ENCODE measurements at regions not wholly inside any gene's neighbourhood (a gene's known extent, or its start where the extent isn't known, plus 50 kb on each side); places are given as distances from the start of the nearest gene placed in this dataset.

GRCh38 chr4:26131711-26132110 lies 189.1 kb upstream of the RBPJ start:
- no peaks in the 10 kb centered on the region for H3K27me3 Mint-ChIP-seq (ENCODE audit: low read depth)
- CTCF ChIA-PET = interaction anchor here (0.7 kb wide), 1 partner anchor 11 kb away, joined by 3 read pairs; no protein-coding TSS in a partner anchor
- no peak overlapping the region for H3K4me3 Mint-ChIP-seq
- H3K9me3 Mint-ChIP-seq (ENCODE audit: insufficient read depth) = peaks cover 22% of the 10 kb centered on the region
- H3K4me1 Mint-ChIP-seq (ENCODE audit: low read depth) = peaks cover 43% of the 10 kb centered on the region
- H3K27ac Mint-ChIP-seq = peak overlapping the region; percentile 23
- H3K36me3 Mint-ChIP-seq (ENCODE audit: low read depth) = peaks cover 23% of the 10 kb centered on the region
- DNase-seq (peak; percentile 41), ATAC-seq (peak; percentile 66)
- POLR2A ChIA-PET = interaction anchor here (1.0 kb wide), 1 partner anchor 65 kb away, joined by 3 read pairs; no protein-coding TSS in a partner anchor

- ATAC-seq (no peak), DNase-seq (no peak)
- ChIA-PET CTCF (interaction anchor here (0.6 to 1.9 kb wide), 3 partner anchors 41 to 192 kb away, joined by 3 to 6 read pairs (median 3); no protein-coding TSS in a partner anchor), POLR2A (no interaction called here)
- Mint-ChIP-seq H3K4me1 (ENCODE audit: low read depth) (peaks cover 43% of the 10 kb centered on the region), H3K27ac (peak overlapping the region; percentile 10), H3K4me3 (no peak overlapping the region), H3K9me3 (ENCODE audit: insufficient read depth) (peaks cover 19% of the 10 kb centered on the region), H3K27me3 (ENCODE audit: low read depth) (no peaks in the 10 kb centered on the region), H3K36me3 (ENCODE audit: low read depth) (peaks cover 19% of the 10 kb centered on the region)
Measured at GRCh38 chr4:26132858-26133257, 188.0 kb upstream of the RBPJ start.

GRCh38 chr4:26133840-26134239 lies 187.0 kb upstream of the RBPJ start:
- ATAC-seq (no peak), DNase-seq (no peak)
- ChIA-PET POLR2A (no interaction called here), CTCF (interaction anchor here (1.9 kb wide), 1 partner anchor 40 kb away, joined by 6 read pairs; no protein-coding TSS in a partner anchor)
- H3K27ac Mint-ChIP-seq = no peak overlapping the region
- peaks cover 16% of the 10 kb centered on the region for H3K36me3 Mint-ChIP-seq (ENCODE audit: low read depth)
- H3K4me3 Mint-ChIP-seq = no peak overlapping the region
- H3K27me3 Mint-ChIP-seq (ENCODE audit: low read depth) = no peaks in the 10 kb centered on the region
- peaks cover 14% of the 10 kb centered on the region for H3K9me3 Mint-ChIP-seq (ENCODE audit: insufficient read depth)
- H3K4me1 Mint-ChIP-seq (ENCODE audit: low read depth) = peaks cover 43% of the 10 kb centered on the region

GRCh38 chr4:26135331-26135730 lies 185.5 kb upstream of the RBPJ start:
- no peaks in the 10 kb centered on the region for H3K27me3 Mint-ChIP-seq (ENCODE audit: low read depth)
- H3K4me1 Mint-ChIP-seq (ENCODE audit: low read depth) = peaks cover 42% of the 10 kb centered on the region
- H3K9me3 Mint-ChIP-seq (ENCODE audit: insufficient read depth) = peaks cover 9% of the 10 kb centered on the region
- H3K36me3 Mint-ChIP-seq (ENCODE audit: low read depth) = peaks cover 13% of the 10 kb centered on the region
- no peak overlapping the region for H3K4me3 Mint-ChIP-seq
- ATAC-seq (no peak), DNase-seq (no peak)
- CTCF ChIA-PET = interaction anchor here (1.0 to 1.3 kb wide), 3 partner anchors 20 to 74 kb away, joined by 3 read pairs; no protein-coding TSS in a partner anchor
- POLR2A ChIA-PET = no interaction called here
- no peak overlapping the region for H3K27ac Mint-ChIP-seq

- Mint-ChIP-seq H3K27ac (no peak overlapping the region), H3K9me3 (ENCODE audit: insufficient read depth) (peaks cover 9% of the 10 kb centered on the region), H3K4me3 (no peak overlapping the region), H3K36me3 (ENCODE audit: low read depth) (peaks cover 7% of the 10 kb centered on the region), H3K4me1 (ENCODE audit: low read depth) (peaks cover 29% of the 10 kb centered on the region), H3K27me3 (ENCODE audit: low read depth) (no peaks in the 10 kb centered on the region)
- ChIA-PET POLR2A (no interaction called here), CTCF (no interaction called here)
- ATAC-seq = no peak
- DNase-seq = no peak
Measured at GRCh38 chr4:26136615-26137014, 184.2 kb upstream of the RBPJ start.

GRCh38 chr4:26137288-26137687 lies 183.5 kb upstream of the RBPJ start:
- H3K27ac Mint-ChIP-seq = no peak overlapping the region
- peaks cover 9% of the 10 kb centered on the region for H3K9me3 Mint-ChIP-seq (ENCODE audit: insufficient read depth)
- DNase-seq (no peak), ATAC-seq (no peak)
- no peak overlapping the region for H3K4me3 Mint-ChIP-seq
- peaks cover 23% of the 10 kb centered on the region for H3K4me1 Mint-ChIP-seq (ENCODE audit: low read depth)
- no peaks in the 10 kb centered on the region for H3K27me3 Mint-ChIP-seq (ENCODE audit: low read depth)
- ChIA-PET CTCF (no interaction called here), POLR2A (no interaction called here)
- H3K36me3 Mint-ChIP-seq (ENCODE audit: low read depth) = peaks cover 5% of the 10 kb centered on the region

GRCh38 chr4:26139310-26139924 lies 181.4 kb upstream of the RBPJ start:
- Mint-ChIP-seq H3K9me3 (ENCODE audit: insufficient read depth) (peaks cover 2% of the 10 kb centered on the region), H3K4me3 (no peak overlapping the region), H3K4me1 (ENCODE audit: low read depth) (peaks cover 4% of the 10 kb centered on the region), H3K27ac (no peak overlapping the region), H3K27me3 (ENCODE audit: low read depth) (no peaks in the 10 kb centered on the region), H3K36me3 (ENCODE audit: low read depth) (peaks cover 3% of the 10 kb centered on the region)
- ChIA-PET CTCF (no interaction called here), POLR2A (no interaction called here)
- ATAC-seq (no peak), DNase-seq (no peak)

- DNase-seq (no peak), ATAC-seq (no peak)
- no peaks in the 10 kb centered on the region for H3K36me3 Mint-ChIP-seq (ENCODE audit: low read depth)
- H3K9me3 Mint-ChIP-seq (ENCODE audit: insufficient read depth) = no peaks in the 10 kb centered on the region
- peaks cover 13% of the 10 kb centered on the region for H3K4me1 Mint-ChIP-seq (ENCODE audit: low read depth)
- no peak overlapping the region for H3K27ac Mint-ChIP-seq
- H3K4me3 Mint-ChIP-seq = no peak overlapping the region
- H3K27me3 Mint-ChIP-seq (ENCODE audit: low read depth) = peaks cover 2% of the 10 kb centered on the region
- CTCF ChIA-PET = no interaction called here
- POLR2A ChIA-PET = interaction anchor here (0.6 kb wide), 1 partner anchor 976 kb away, joined by 4 read pairs; no protein-coding TSS in a partner anchor
Measured at GRCh38 chr4:26140150-26140898, 180.5 kb upstream of the RBPJ start.

GRCh38 chr4:26141051-26141721 lies 179.6 kb upstream of the RBPJ start:
- Mint-ChIP-seq H3K27me3 (ENCODE audit: low read depth) (peaks cover 2% of the 10 kb centered on the region), H3K9me3 (ENCODE audit: insufficient read depth) (no peaks in the 10 kb centered on the region), H3K27ac (no peak overlapping the region), H3K4me3 (no peak overlapping the region), H3K4me1 (ENCODE audit: low read depth) (peaks cover 14% of the 10 kb centered on the region), H3K36me3 (ENCODE audit: low read depth) (no peaks in the 10 kb centered on the region)
- no peak for ATAC-seq
- ChIA-PET CTCF (no interaction called here), POLR2A (interaction anchor here (0.6 kb wide), 1 partner anchor 977 kb away, joined by 4 read pairs; no protein-coding TSS in a partner anchor)
- DNase-seq = no peak

GRCh38 chr4:26141911-26142638 lies 178.7 kb upstream of the RBPJ start:
- no peaks in the 10 kb centered on the region for H3K9me3 Mint-ChIP-seq (ENCODE audit: insufficient read depth)
- H3K27ac Mint-ChIP-seq = no peak overlapping the region
- ChIA-PET POLR2A (no interaction called here), CTCF (interaction anchor here (1.0 to 1.9 kb wide), 3 partner anchors 10 to 181 kb away, joined by 3 read pairs; no protein-coding TSS in a partner anchor)
- peaks cover 6% of the 10 kb centered on the region for H3K27me3 Mint-ChIP-seq (ENCODE audit: low read depth)
- H3K4me1 Mint-ChIP-seq (ENCODE audit: low read depth) = peaks cover 14% of the 10 kb centered on the region
- no peak for ATAC-seq
- no peaks in the 10 kb centered on the region for H3K36me3 Mint-ChIP-seq (ENCODE audit: low read depth)
- DNase-seq = no peak
- no peak overlapping the region for H3K4me3 Mint-ChIP-seq

GRCh38 chr4:26144526-26145155 lies 176.2 kb upstream of the RBPJ start:
- DNase-seq (no peak), ATAC-seq (no peak)
- H3K27me3 Mint-ChIP-seq (ENCODE audit: low read depth) = peaks cover 16% of the 10 kb centered on the region
- H3K4me1 Mint-ChIP-seq (ENCODE audit: low read depth) = peaks cover 14% of the 10 kb centered on the region
- no peaks in the 10 kb centered on the region for H3K36me3 Mint-ChIP-seq (ENCODE audit: low read depth)
- H3K4me3 Mint-ChIP-seq = no peak overlapping the region
- POLR2A ChIA-PET = no interaction called here
- CTCF ChIA-PET = no interaction called here
- H3K9me3 Mint-ChIP-seq (ENCODE audit: insufficient read depth) = no peaks in the 10 kb centered on the region
- no peak overlapping the region for H3K27ac Mint-ChIP-seq
